DOHH2 (cell line): ENCODE measurements at regions not wholly inside any gene's neighbourhood (a gene's known extent, or its start where the extent isn't known, plus 50 kb on each side); places are given as distances from the start of the nearest gene placed in this dataset.
"Not testable (repeated sequence)": the region's sequence is repeated elsewhere in the genome, so short reads cannot be mapped to it uniquely, and the experiment has no call there.

Experiments used
- H3F3A ChIP-seq: fragments of 200-600 bp; sonication (generic), shearing (Covaris generic); 2 replicates; pipeline ENCODE4 v1.6.0; 2016; ENCODE audit warnings: antibody characterized with exemption, mild to moderate bottlenecking; ENCODE audit not compliant: control insufficient read depth, insufficient read depth
- H3K27ac ChIP-seq: fragments of 200-600 bp; sonication (generic); 2 replicates; pipeline ENCODE4 v1.5.1; 2014; ENCODE audit warnings: low read depth, mild to moderate bottlenecking, low read length, moderate library complexity
- H3K27me3 ChIP-seq: fragments of 200-600 bp; sonication (generic); 2 replicates; pipeline ENCODE4 v1.6.1; 2014; ENCODE audit warnings: mild to moderate bottlenecking, low read length, mixed read lengths; ENCODE audit not compliant: control insufficient read depth
- H3K36me3 ChIP-seq: fragments of 200-600 bp; sonication (generic); 2 replicates; pipeline ENCODE4 v1.6.1; 2014; ENCODE audit warnings: mild to moderate bottlenecking, low read length, moderate library complexity, mixed read lengths; ENCODE audit not compliant: control insufficient read depth
- H3K4me1 ChIP-seq: fragments of 200-600 bp; sonication (generic); 2 replicates; pipeline ENCODE4 v1.6.1; 2014; ENCODE audit warnings: mild to moderate bottlenecking, low read length, mixed read lengths; ENCODE audit not compliant: control insufficient read depth
- H3K4me2 ChIP-seq: fragments of 200-600 bp; sonication (generic); 2 replicates; pipeline ENCODE4 v1.6.0; 2014; ENCODE audit warnings: mild to moderate bottlenecking, low read length, moderate library complexity
- H3K4me3 ChIP-seq: fragments of 200-600 bp; sonication (generic); 2 replicates; pipeline ENCODE4 v1.5.1; 2014; ENCODE audit warnings: mild to moderate bottlenecking, low read length, mixed read lengths
- H3K79me2 ChIP-seq: fragments of 200-600 bp; sonication (generic); 2 replicates; pipeline ENCODE4 v1.6.1; 2014; ENCODE audit warnings: mild to moderate bottlenecking, low read length, mixed read lengths; ENCODE audit not compliant: control insufficient read depth
- H3K9me2 ChIP-seq: fragments of 200-600 bp; sonication (generic); replicated peaks from 2 replicates; pipeline ENCODE4 v1.6.1; 2014; ENCODE audit warnings: mild to moderate bottlenecking, low read length, mixed read lengths; ENCODE audit not compliant: control insufficient read depth
- H3K9me3 ChIP-seq: fragments of 200-600 bp; sonication (generic); 2 replicates; pipeline ENCODE4 v1.6.1; 2014; ENCODE audit warnings: antibody characterized with exemption, low read length, mixed read lengths; ENCODE audit not compliant: control insufficient read depth, insufficient read depth
- H4K20me1 ChIP-seq: fragments of 200-600 bp; sonication (generic); 2 replicates; pipeline ENCODE4 v1.6.0; 2014; ENCODE audit warnings: low read depth, mild to moderate bottlenecking, antibody characterized with exemption, low read length, moderate library complexity; ENCODE audit not compliant: control insufficient read depth, insufficient read depth
- CTCF ChIP-seq: fragments of 200-600 bp; sonication (generic); IDR thresholded peaks from one replicate; pipeline ENCODE4 v1.5.1; 2014; ENCODE audit warnings: antibody characterized with exemption, mild to moderate bottlenecking, low read depth, low read length; ENCODE audit not compliant: poor library complexity, severe bottlenecking
- EZH2phosphoT487 ChIP-seq: fragments of 200-600 bp; sonication (generic); IDR thresholded peaks from 2 replicates; pipeline ENCODE4 v1.6.1; 2017; ENCODE audit warnings: borderline replicate concordance, mild to moderate bottlenecking, antibody characterized with exemption, low read length, moderate library complexity, mixed read lengths

- TF ChIP-seq EZH2phosphoT487 (no peak), CTCF (no peak)
- Histone ChIP-seq H3K27me3 (no peaks in the 10 kb centered on the region), H3F3A (no peaks in the 10 kb centered on the region), H4K20me1 (no peaks in the 10 kb centered on the region), H3K27ac (no peak overlapping the region), H3K79me2 (no peaks in the 10 kb centered on the region), H3K4me1 (no peaks in the 10 kb centered on the region), H3K9me3 (no peaks in the 10 kb centered on the region), H3K4me3 (no peak overlapping the region), H3K36me3 (no peaks in the 10 kb centered on the region), H3K4me2 (no peak overlapping the region), H3K9me2 (no peaks in the 10 kb centered on the region)
Measured at GRCh38 chr3:89742546-89742945, 635.1 kb downstream of the EPHA3 start.

GRCh38 chr3:89747541-89748278, 640.3 kb downstream of the EPHA3 start:
- H3K4me1 ChIP-seq, H3K36me3 ChIP-seq, H3K79me2 ChIP-seq, H3K4me2 ChIP-seq, H3F3A ChIP-seq, H4K20me1 ChIP-seq, H3K27me3 ChIP-seq, H3K9me2 ChIP-seq, H3K4me3 ChIP-seq, H3K9me3 ChIP-seq, H3K27ac ChIP-seq: not testable (repeated sequence)

- Histone ChIP-seq H3K9me3 (no peaks in the 10 kb centered on the region), H3K36me3 (no peaks in the 10 kb centered on the region), H4K20me1 (no peaks in the 10 kb centered on the region), H3K79me2 (no peaks in the 10 kb centered on the region), H3F3A (no peaks in the 10 kb centered on the region), H3K4me3 (no peak overlapping the region), H3K4me1 (no peaks in the 10 kb centered on the region), H3K27me3 (no peaks in the 10 kb centered on the region), H3K27ac (no peak overlapping the region), H3K9me2 (no peaks in the 10 kb centered on the region), H3K4me2 (no peak overlapping the region)
- TF ChIP-seq CTCF (no peak), EZH2phosphoT487 (no peak)
Measured at GRCh38 chr3:89762405-89762804, 655.0 kb downstream of the EPHA3 start.

GRCh38 chr3:89783341-89783927, 676.0 kb downstream of the EPHA3 start:
- no peaks in the 10 kb centered on the region for H3K9me3 ChIP-seq
- H3K27ac ChIP-seq = no peak overlapping the region
- H3K4me3 ChIP-seq = no peak overlapping the region
- TF ChIP-seq EZH2phosphoT487 (no peak), CTCF (no peak)
- H3K79me2 ChIP-seq = no peaks in the 10 kb centered on the region
- no peaks in the 10 kb centered on the region for H3K9me2 ChIP-seq
- H3K4me1 ChIP-seq = no peaks in the 10 kb centered on the region
- H3F3A ChIP-seq = no peaks in the 10 kb centered on the region
- H4K20me1 ChIP-seq = no peaks in the 10 kb centered on the region
- H3K27me3 ChIP-seq = no peaks in the 10 kb centered on the region
- H3K36me3 ChIP-seq = no peaks in the 10 kb centered on the region
- no peak overlapping the region for H3K4me2 ChIP-seq
